ENCODE measurements at regions not wholly inside any gene's neighbourhood (a gene's known extent, or its start where the extent isn't known, plus 50 kb on each side); places are given as distances from the start of the nearest gene placed in this dataset.

- TF ChIP-seq EP300 (IDR thresholded peaks at IDR 0.05) (no peak), POLR2A (IDR thresholded peaks at IDR 0.05) (no peak)
- TF ChIP-seq, protein P1, sequence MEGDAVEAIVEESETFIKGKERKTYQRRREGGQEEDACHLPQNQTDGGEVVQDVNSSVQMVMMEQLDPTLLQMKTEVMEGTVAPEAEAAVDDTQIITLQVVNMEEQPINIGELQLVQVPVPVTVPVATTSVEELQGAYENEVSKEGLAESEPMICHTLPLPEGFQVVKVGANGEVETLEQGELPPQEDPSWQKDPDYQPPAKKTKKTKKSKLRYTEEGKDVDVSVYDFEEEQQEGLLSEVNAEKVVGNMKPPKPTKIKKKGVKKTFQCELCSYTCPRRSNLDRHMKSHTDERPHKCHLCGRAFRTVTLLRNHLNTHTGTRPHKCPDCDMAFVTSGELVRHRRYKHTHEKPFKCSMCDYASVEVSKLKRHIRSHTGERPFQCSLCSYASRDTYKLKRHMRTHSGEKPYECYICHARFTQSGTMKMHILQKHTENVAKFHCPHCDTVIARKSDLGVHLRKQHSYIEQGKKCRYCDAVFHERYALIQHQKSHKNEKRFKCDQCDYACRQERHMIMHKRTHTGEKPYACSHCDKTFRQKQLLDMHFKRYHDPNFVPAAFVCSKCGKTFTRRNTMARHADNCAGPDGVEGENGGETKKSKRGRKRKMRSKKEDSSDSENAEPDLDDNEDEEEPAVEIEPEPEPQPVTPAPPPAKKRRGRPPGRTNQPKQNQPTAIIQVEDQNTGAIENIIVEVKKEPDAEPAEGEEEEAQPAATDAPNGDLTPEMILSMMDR (IDR thresholded peaks at IDR 0.05) = no peak
- no peak for DNase-seq
- Histone ChIP-seq H3K27me3 (no peaks in the 10 kb centered on the region), H3K4me1 (ENCODE audit: insufficient read depth) (peaks cover 6% of the 10 kb centered on the region), H3K4me3 (no peak overlapping the region), H3K36me3 (no peaks in the 10 kb centered on the region), H3K9me3 (no peaks in the 10 kb centered on the region), H3K27ac (no peak overlapping the region)
- intact Hi-C loops (cut with DNase I) = no loop called here
Observed at GRCh38 chr13:76619631-76620030, 266.6 kb downstream of the KCTD12 start.

DNA sequence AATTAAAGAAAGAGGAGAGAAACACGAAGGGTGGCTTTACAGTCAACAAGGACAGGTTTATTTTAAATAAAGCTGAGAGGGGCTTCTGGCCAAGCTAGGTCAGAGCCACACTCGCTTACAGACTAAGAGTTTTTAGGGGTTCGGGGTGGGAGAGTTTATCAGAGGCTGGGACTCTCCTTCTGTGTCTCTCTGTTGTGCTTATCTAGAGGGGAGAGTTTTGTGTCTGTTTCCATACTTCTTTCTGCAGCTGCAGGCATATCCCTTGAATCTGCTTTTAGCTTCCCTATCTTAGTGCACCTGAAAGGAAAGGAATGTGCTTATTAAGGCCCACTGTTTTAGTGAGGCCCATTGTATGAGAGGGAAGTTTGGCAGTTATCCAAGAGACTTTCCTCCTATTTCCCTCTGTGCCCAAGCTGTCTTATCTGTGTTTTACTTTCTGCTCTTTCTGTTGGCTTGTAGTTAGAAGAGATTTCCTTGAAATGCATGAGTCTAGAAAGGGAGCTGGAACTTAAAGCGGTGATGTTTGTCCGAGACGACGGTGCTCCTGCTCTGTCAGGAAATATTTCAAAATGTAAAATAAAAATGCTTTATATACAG is 275.3 kb downstream of the KCTD12 start:
- Histone ChIP-seq H3K4me1 (ENCODE audit: insufficient read depth) (no peaks in the 10 kb centered on the region), H3K27me3 (no peaks in the 10 kb centered on the region), H3K27ac (no peak overlapping the region), H3K36me3 (no peaks in the 10 kb centered on the region), H3K4me3 (no peak overlapping the region), H3K9me3 (no peaks in the 10 kb centered on the region)
- TF ChIP-seq EP300 (IDR thresholded peaks at IDR 0.05) (no peak), POLR2A (IDR thresholded peaks at IDR 0.05) (no peak)
- TF ChIP-seq, protein P1 (IDR thresholded peaks at IDR 0.05) = no peak
- no peak for DNase-seq
- intact Hi-C loops (cut with DNase I) = no loop called here
- 40 to 58% (median 41%) methylated on average over 7 of the region's 7 CpGs for WGBS, 3 donors

GRCh38 chr13:76609643-76610042 is 276.6 kb downstream of the KCTD12 start:
- no peaks in the 10 kb centered on the region for H3K9me3 ChIP-seq
- WGBS, 3 donors = 86 to 93% (median 92%) methylated on average over 2 of the region's 2 CpGs
- H3K36me3 ChIP-seq = no peaks in the 10 kb centered on the region
- TF ChIP-seq, protein P1 (IDR thresholded peaks at IDR 0.05) = no peak
- TF ChIP-seq EP300 (IDR thresholded peaks at IDR 0.05) (no peak), POLR2A (IDR thresholded peaks at IDR 0.05) (no peak)
- no peak overlapping the region for H3K27ac ChIP-seq
- no peak overlapping the region for H3K4me3 ChIP-seq
- intact Hi-C loops (cut with DNase I) = no loop called here
- H3K4me1 ChIP-seq (ENCODE audit: insufficient read depth) = no peaks in the 10 kb centered on the region
- no peak for DNase-seq
- no peaks in the 10 kb centered on the region for H3K27me3 ChIP-seq

GRCh38 chr13:76607866-76608265 is 278.3 kb downstream of the KCTD12 start:
- DNase-seq = no peak
- Histone ChIP-seq H3K9me3 (no peaks in the 10 kb centered on the region), H3K27ac (no peak overlapping the region), H3K4me1 (ENCODE audit: insufficient read depth) (no peaks in the 10 kb centered on the region), H3K27me3 (no peaks in the 10 kb centered on the region), H3K36me3 (no peaks in the 10 kb centered on the region), H3K4me3 (no peak overlapping the region)
- TF ChIP-seq, protein P1 (IDR thresholded peaks at IDR 0.05) = no peak
- TF ChIP-seq POLR2A (IDR thresholded peaks at IDR 0.05) (no peak), EP300 (IDR thresholded peaks at IDR 0.05) (no peak)
- 64 to 78% (median 71%) methylated on average over 1 of the region's 1 CpG for WGBS, 3 donors
- intact Hi-C loops (cut with DNase I) = no loop called here

Measured in ovary (tissue), 7 donors.